ENCODE measurements at regions not wholly inside any gene's neighbourhood (a gene's known extent, or its start where the extent isn't known, plus 50 kb on each side); places are given as distances from the start of the nearest gene placed in this dataset.

- TF ChIP-seq EP300 (IDR thresholded peaks at IDR 0.05) (no peak), POLR2A (IDR thresholded peaks at IDR 0.05) (no peak), CTCF (IDR thresholded peaks at IDR 0.05) (no peak)
Measured at GRCh38 chrX:2576793-2577192, 76.0 kb upstream of the DHRSX start.

All from suprapubic skin (tissue), 3 donors.